NT2/D1 (cell line): ENCODE measurements at regions not wholly inside any gene's neighbourhood (a gene's known extent, or its start where the extent isn't known, plus 50 kb on each side); places are given as distances from the start of the nearest gene placed in this dataset.

ENCODE experiments used
- DNase-seq: peaks from one replicate; pipeline ENCODE4 v3.0.0-alpha.2; 2011; ENCODE audit warnings: low read depth, low spot score
- H3K27me3 ChIP-seq: 2 replicates; pipeline ENCODE4 v1.6.0; 2011; ENCODE audit warnings: mild to moderate bottlenecking; ENCODE audit not compliant: insufficient read length, insufficient read depth
- H3K36me3 ChIP-seq: 2 replicates; pipeline ENCODE4 v1.6.1; 2011; ENCODE audit warnings: mild to moderate bottlenecking, low read length, mixed read lengths; ENCODE audit not compliant: insufficient read depth, insufficient read length
- H3K4me1 ChIP-seq: 2 replicates; pipeline ENCODE4 v1.5.1; 2011; ENCODE audit not compliant: insufficient read depth, insufficient read length
- H3K4me3 ChIP-seq: 2 replicates; pipeline ENCODE4 v1.5.1; 2011; ENCODE audit warnings: low read depth; ENCODE audit not compliant: insufficient read length
- H3K9ac ChIP-seq: 2 replicates; pipeline ENCODE4 v1.6.0; 2011; ENCODE audit warnings: low read depth; ENCODE audit not compliant: insufficient read length
- H3K9me3 ChIP-seq: 2 replicates; pipeline ENCODE4 v1.5.1; 2011; ENCODE audit warnings: mild to moderate bottlenecking, low read length; ENCODE audit not compliant: insufficient read depth
- SUZ12 ChIP-seq: IDR thresholded peaks from 2 replicates; pipeline ENCODE4 v1.6.1; 2011; ENCODE audit not compliant: insufficient read length, insufficient read depth; ENCODE audit errors: extremely low read depth
- YY1 ChIP-seq: IDR thresholded peaks from 2 replicates; pipeline ENCODE4 v1.6.1; 2011; ENCODE audit not compliant: insufficient read length, insufficient read depth
- ZNF274 ChIP-seq: IDR thresholded peaks from 2 replicates; pipeline ENCODE4 v1.6.1; 2011; ENCODE audit warnings: mild to moderate bottlenecking, low read depth, low read length

- no peaks in the 10 kb centered on the region for H3K4me1 ChIP-seq
- H3K27me3 ChIP-seq = no peaks in the 10 kb centered on the region
- no peak overlapping the region for H3K9ac ChIP-seq
- DNase-seq = no peak
- no peak for TF ChIP-seq YY1
- no peak for TF ChIP-seq ZNF274
- no peak for TF ChIP-seq SUZ12
- H3K36me3 ChIP-seq = no peaks in the 10 kb centered on the region
- no peak overlapping the region for H3K4me3 ChIP-seq
- peaks cover 10% of the 10 kb centered on the region; the same call in 1 of the 2 replicates for H3K9me3 ChIP-seq
Measured at GRCh38 chr3:70811880-70812279, 499.4 kb upstream of the MDFIC2 start.

DNA sequence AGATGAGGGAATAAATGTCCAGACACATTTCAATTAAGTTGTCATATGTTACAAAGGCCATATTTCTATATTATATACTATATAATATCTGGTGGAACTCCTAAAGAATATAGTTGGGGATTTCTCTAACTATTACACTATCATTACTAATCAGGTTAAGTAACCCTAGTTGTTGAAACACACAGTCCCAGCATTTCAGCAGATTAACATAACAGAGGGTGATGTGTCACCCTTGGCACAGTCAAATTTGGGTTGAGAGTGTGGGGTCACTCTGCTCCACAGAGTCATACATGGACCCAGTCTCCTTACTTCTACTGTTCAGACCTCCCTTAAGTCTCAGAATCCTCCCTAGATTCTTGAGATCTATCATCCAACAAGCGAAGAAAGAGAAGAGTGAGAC is 496.4 kb upstream of the MDFIC2 start:
- no peak for DNase-seq
- TF ChIP-seq ZNF274 (no peak), YY1 (no peak), SUZ12 (no peak)
- H3K9ac ChIP-seq = no peak overlapping the region
- no peaks in the 10 kb centered on the region for H3K4me1 ChIP-seq
- no peaks in the 10 kb centered on the region for H3K9me3 ChIP-seq
- H3K27me3 ChIP-seq = no peaks in the 10 kb centered on the region
- H3K4me3 ChIP-seq = no peak overlapping the region
- H3K36me3 ChIP-seq = no peaks in the 10 kb centered on the region

GRCh38 chr3:70806556-70806955 is 494.1 kb upstream of the MDFIC2 start:
- Histone ChIP-seq H3K9me3 (no peaks in the 10 kb centered on the region), H3K9ac (no peak overlapping the region), H3K36me3 (no peaks in the 10 kb centered on the region), H3K4me1 (no peaks in the 10 kb centered on the region), H3K27me3 (no peaks in the 10 kb centered on the region), H3K4me3 (no peak overlapping the region)
- no peak for DNase-seq
- no peak for TF ChIP-seq SUZ12
- TF ChIP-seq YY1 = no peak
- no peak for TF ChIP-seq ZNF274

DNA sequence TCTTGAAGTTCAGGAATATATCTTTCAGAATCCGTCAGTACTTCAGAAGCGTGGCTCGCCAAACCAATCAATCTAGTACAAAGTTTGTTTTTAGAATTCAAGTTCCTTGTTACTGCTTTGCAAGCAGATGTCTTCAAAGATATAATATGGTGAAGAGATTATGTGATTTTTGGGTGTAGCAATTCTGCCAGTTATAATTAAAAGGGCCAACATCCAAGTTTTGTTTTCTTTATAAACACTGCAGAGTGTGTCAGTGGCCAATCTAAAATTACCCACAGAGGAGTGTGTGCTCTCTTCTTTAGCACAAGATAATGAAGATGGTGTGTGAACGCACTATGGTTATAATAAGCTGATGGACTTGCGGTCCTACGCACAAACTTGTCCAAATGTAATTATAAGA is 493.6 kb upstream of the MDFIC2 start:
- Histone ChIP-seq H3K27me3 (no peaks in the 10 kb centered on the region), H3K9ac (no peak overlapping the region), H3K36me3 (no peaks in the 10 kb centered on the region), H3K9me3 (no peaks in the 10 kb centered on the region), H3K4me3 (no peak overlapping the region), H3K4me1 (no peaks in the 10 kb centered on the region)
- DNase-seq = no peak
- no peak for TF ChIP-seq YY1
- no peak for TF ChIP-seq ZNF274
- TF ChIP-seq SUZ12 = no peak

DNA sequence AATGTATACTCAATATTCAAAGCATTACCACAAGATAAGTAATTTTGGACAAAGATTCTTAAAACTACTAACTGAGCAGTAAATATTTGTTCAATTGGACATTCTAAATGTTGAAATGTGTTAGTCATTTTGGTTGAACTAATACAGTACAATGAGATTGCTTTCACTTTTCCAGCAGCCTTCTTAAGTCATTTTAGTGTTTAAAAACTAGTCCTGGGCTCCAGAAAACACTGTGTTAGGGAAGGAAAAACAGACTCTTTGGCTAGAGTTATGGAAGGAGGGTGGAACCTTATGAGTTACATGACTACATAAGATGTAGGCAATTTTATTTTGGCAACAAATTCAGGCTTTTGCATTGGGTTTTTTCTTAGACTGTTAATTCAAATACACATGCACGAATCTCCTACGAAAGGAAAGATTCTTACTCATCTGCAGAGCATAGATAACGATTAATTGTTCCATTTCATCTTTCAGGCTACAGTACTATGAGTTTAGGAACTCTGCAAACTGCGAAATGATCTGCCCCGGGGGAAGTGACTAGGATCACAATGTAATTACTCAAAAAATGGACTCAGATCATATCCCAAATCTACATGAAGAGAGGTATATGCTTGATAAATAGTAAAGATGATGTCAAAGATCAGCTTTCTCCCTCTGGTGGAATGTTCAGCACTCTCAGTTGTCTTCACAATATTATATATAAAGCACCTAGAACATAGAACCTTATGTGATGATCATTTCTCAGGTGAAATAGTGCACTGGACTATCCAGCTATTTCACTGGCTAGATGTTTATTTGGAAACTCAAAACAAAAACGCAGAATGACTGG is 492.8 kb upstream of the MDFIC2 start:
- no peak for DNase-seq
- Histone ChIP-seq H3K4me3 (no peak overlapping the region), H3K36me3 (no peaks in the 10 kb centered on the region), H3K27me3 (no peaks in the 10 kb centered on the region), H3K9me3 (no peaks in the 10 kb centered on the region), H3K4me1 (no peaks in the 10 kb centered on the region), H3K9ac (no peak overlapping the region)
- TF ChIP-seq YY1 (no peak), SUZ12 (no peak)

DNA sequence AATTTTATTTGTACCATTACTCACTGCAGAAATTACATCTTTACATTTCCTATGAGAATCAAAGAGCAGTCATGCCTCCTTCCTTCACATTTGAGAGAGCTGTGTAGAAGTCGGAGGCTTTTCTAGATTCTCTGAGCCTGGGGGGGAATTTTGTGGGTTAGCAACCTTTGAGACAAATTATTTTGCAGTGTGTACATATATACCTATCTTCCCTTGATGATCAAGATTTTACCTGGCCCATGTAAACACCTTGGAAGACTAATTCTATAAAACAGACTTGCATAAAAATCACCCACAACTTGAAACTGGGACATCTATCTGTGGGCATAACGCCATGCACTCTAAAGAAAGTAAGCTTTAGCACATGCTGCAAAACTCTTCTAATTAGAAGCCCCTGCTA is 491.5 kb upstream of the MDFIC2 start:
- TF ChIP-seq YY1 (no peak), SUZ12 (no peak)
- no peak overlapping the region for H3K9ac ChIP-seq
- H3K9me3 ChIP-seq = no peaks in the 10 kb centered on the region
- DNase-seq = no peak
- no peak overlapping the region for H3K4me3 ChIP-seq
- no peaks in the 10 kb centered on the region for H3K4me1 ChIP-seq
- no peaks in the 10 kb centered on the region for H3K27me3 ChIP-seq
- no peaks in the 10 kb centered on the region for H3K36me3 ChIP-seq

DNA sequence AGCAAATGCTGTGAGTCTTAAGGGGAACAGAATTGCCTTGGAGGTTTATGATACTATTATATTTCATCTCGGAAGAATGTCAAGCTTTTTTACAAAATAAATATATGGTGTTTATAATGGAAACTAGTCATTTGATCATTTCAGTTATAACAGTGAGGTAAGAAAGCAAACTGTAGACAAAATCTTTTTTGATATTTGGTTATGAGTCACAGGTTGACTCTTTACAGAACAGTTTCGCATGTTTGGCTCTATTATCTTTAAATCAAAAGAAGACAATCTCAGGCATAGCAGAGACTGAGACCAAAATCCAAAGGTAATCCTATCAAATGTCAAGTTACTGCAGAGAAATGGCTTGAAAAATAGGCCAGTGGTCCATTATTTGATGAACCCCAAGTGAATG is 490.9 kb upstream of the MDFIC2 start:
- Histone ChIP-seq H3K4me3 (no peak overlapping the region), H3K36me3 (no peaks in the 10 kb centered on the region), H3K4me1 (no peaks in the 10 kb centered on the region), H3K9me3 (no peaks in the 10 kb centered on the region), H3K27me3 (no peaks in the 10 kb centered on the region), H3K9ac (no peak overlapping the region)
- no peak for TF ChIP-seq ZNF274
- no peak for TF ChIP-seq SUZ12
- TF ChIP-seq YY1 = no peak
- DNase-seq = no peak
